Trophoblast cell (in vitro differentiated cells and primary cell): ENCODE measurements at regions not wholly inside any gene's neighbourhood (a gene's known extent, or its start where the extent isn't known, plus 50 kb on each side); places are given as distances from the start of the nearest gene placed in this dataset.

Experiments used
- DNase-seq, 2 donors: peaks; one replicate each; pipeline ENCODE4 v3.0.0-alpha.2; 2016
- H2AFZ ChIP-seq: 2 replicates; pipeline ENCODE4 v1.6.1; 2013; ENCODE audit warnings: low read length, moderate library complexity, mild to moderate bottlenecking; ENCODE audit not compliant: insufficient read depth, poor library complexity
- H2AK5ac ChIP-seq: 2 replicates; pipeline ENCODE4 v1.6.1; 2013; ENCODE audit warnings: mild to moderate bottlenecking, low read length
- H2BK120ac ChIP-seq: 2 replicates; pipeline ENCODE4 v1.6.1; 2013; ENCODE audit warnings: low read length, mild to moderate bottlenecking, moderate library complexity; ENCODE audit not compliant: insufficient read depth, poor library complexity
- H2BK12ac ChIP-seq: 2 replicates; pipeline ENCODE4 v1.6.1; 2013; ENCODE audit warnings: mild to moderate bottlenecking, low read length, moderate library complexity
- H2BK5ac ChIP-seq: 2 replicates; pipeline ENCODE4 v1.6.1; 2013; ENCODE audit warnings: low read length, low read depth, moderate library complexity, mild to moderate bottlenecking; ENCODE audit not compliant: poor library complexity
- H3K14ac ChIP-seq: 2 replicates; pipeline ENCODE4 v1.6.1; 2013; ENCODE audit warnings: mild to moderate bottlenecking, low read length
- H3K18ac ChIP-seq: 2 replicates; pipeline ENCODE4 v1.6.1; 2013; ENCODE audit warnings: mild to moderate bottlenecking, low read length
- H3K23ac ChIP-seq: 2 replicates; pipeline ENCODE4 v1.6.1; 2013; ENCODE audit warnings: low read length
- H3K27ac ChIP-seq: 2 replicates; pipeline ENCODE4 v1.5.1; 2013; ENCODE audit warnings: low read depth, mild to moderate bottlenecking, inconsistent platforms, low read length, moderate library complexity
- H3K27me3 ChIP-seq: 2 replicates; pipeline ENCODE4 v1.6.1; 2013; ENCODE audit warnings: inconsistent platforms, mild to moderate bottlenecking, low read length, moderate library complexity; ENCODE audit not compliant: insufficient read depth
- H3K36me3 ChIP-seq, 2 experiments: 1 replicate in 1 of 2; 2 replicates in 1 of 2; pipeline ENCODE4 v1.6.1; 2013; ENCODE audit warnings: low read length in 2 of 2, mild to moderate bottlenecking in 2 of 2, moderate library complexity in 1 of 2; ENCODE audit not compliant: insufficient read depth in 2 of 2, control insufficient read depth in 1 of 2
- H3K4ac ChIP-seq: 2 replicates; pipeline ENCODE4 v1.6.1; 2013; ENCODE audit warnings: low read depth, mild to moderate bottlenecking, low read length, moderate library complexity
- H3K4me1 ChIP-seq, 2 experiments: 1 replicate in 1 of 2; 2 replicates in 1 of 2; pipeline ENCODE4 v1.6.1; 2013; ENCODE audit warnings: low read length in 2 of 2, mild to moderate bottlenecking in 2 of 2, moderate library complexity in 1 of 2; ENCODE audit not compliant: insufficient read depth in 2 of 2, control insufficient read depth in 1 of 2
- H3K4me2 ChIP-seq: 2 replicates; pipeline ENCODE4 v1.6.1; 2013; ENCODE audit warnings: inconsistent platforms, mild to moderate bottlenecking, low read length, moderate library complexity
- H3K4me3 ChIP-seq: 2 replicates; pipeline ENCODE4 v1.5.1; 2013; ENCODE audit warnings: mild to moderate bottlenecking, low read depth, low read length, inconsistent platforms
- H3K79me1 ChIP-seq: one replicate; pipeline ENCODE4 v1.6.1; 2013; ENCODE audit warnings: low read length
- H3K79me2 ChIP-seq: 2 replicates; pipeline ENCODE4 v1.6.1; 2013; ENCODE audit warnings: low read length, mild to moderate bottlenecking; ENCODE audit not compliant: control insufficient read depth, insufficient read depth, poor library complexity
- H3K9ac ChIP-seq: 2 replicates; pipeline ENCODE4 v1.6.1; 2013; ENCODE audit warnings: mild to moderate bottlenecking, low read length
- H3K9me3 ChIP-seq: 2 replicates; pipeline ENCODE4 v1.6.1; 2013; ENCODE audit warnings: low read depth, mild to moderate bottlenecking, control low read depth, inconsistent platforms, low read length; ENCODE audit not compliant: insufficient read depth
- H4K12ac ChIP-seq: 2 replicates; pipeline ENCODE4 v1.6.1; 2013; ENCODE audit warnings: low read depth, mild to moderate bottlenecking, low read length, moderate library complexity
- H4K8ac ChIP-seq: 2 replicates; pipeline ENCODE4 v1.6.1; 2013; ENCODE audit warnings: low read depth, mild to moderate bottlenecking, low read length, moderate library complexity
- H4K91ac ChIP-seq: one replicate; pipeline ENCODE4 v1.6.1; 2013; ENCODE audit warnings: low read depth, mild to moderate bottlenecking, low read length, moderate library complexity
- WGBS: extraction: QIAGEN DNeasy Blood & Tissue Kit; methylation state at CpG from one replicate; pipeline ENCODE4 v1.1.7; 2013; ENCODE audit warnings: missing lambda C conversion rate; ENCODE audit not compliant: insufficient read length, insufficient coverage; ENCODE audit errors: extremely low coverage; 5-methylcytosine and 5-hydroxymethylcytosine counted together

DNA sequence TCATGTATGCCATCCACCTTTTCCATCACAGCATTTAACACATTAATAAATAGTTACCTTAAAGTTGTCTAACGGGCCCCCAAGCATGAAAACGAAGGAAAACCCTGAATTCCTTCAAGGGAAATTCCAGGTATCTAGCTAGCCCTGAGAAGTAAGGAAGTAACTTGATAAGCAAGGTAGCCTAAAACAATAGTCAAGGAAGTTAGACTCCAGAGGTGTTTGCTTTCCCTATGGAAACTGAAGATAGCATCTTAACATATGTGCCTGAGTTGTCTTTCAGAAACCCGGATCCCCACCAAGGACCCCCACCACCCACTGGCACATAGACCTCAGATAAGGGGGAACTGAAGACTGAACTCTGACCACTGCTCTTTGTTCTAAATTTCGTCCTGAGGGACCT, 127.4 kb downstream of the TBXT start:
- Histone ChIP-seq H3K4me2 (no peak overlapping the region), H2AFZ (no peak overlapping the region), H3K79me2 (no peaks in the 10 kb centered on the region), H3K36me3 (no peaks in the 10 kb centered on the region), H3K23ac (no peak overlapping the region), H2BK5ac (no peak overlapping the region), H3K14ac (no peak overlapping the region), H4K8ac (no peak overlapping the region), H3K79me1 (no peaks in the 10 kb centered on the region), H3K27ac (no peak overlapping the region), H2BK120ac (no peak overlapping the region), H3K9me3 (no peaks in the 10 kb centered on the region), H3K4ac (no peak overlapping the region), H3K27me3 (no peaks in the 10 kb centered on the region), H3K4me1 (no peaks in the 10 kb centered on the region), H3K9ac (no peak overlapping the region), H3K4me3 (no peak overlapping the region), H3K18ac (no peak overlapping the region), H4K12ac (no peak overlapping the region), H2BK12ac (no peak overlapping the region), H2AK5ac (no peak overlapping the region), H4K91ac (no peak overlapping the region)
- no peak for DNase-seq
- no CpG with 5 or more reads among the region's 4 CpGs for WGBS

DNA sequence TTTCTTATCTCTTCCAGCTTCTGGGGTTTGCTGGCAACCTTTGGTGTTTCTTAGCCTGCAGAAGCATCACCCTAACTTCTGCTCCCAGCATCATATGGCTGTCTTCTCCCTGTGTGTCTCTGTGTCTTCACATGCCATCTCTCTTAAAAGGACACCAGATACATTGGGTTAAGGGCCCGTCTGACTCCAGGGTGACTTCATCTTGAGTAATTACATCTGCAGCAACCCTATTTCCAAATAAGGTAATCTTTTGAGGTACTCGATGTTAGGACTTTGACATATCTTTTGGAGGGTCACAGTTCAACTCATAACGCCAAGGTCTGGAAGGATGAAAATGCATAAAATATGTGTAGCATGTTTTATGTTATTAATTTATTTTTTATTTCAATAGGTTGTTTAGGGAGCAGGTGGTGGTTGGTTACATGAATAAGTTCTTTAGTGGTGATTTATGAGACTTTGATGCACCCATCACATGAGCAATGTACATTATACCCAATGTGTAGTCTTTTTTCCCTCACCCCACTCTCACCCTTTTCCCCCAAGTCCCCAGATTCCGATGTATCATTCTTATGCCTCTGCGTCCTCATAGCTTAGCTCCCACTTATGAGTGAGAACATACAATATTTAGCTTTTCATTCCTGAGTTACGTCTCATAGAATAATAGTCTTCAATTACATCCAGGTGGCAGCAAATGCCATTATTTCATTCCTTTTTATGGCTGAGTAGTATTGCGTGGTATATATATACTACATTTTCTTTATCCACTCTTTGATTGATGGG, 131.1 kb downstream of the TBXT start:
- no peaks in the 10 kb centered on the region for H3K79me2 ChIP-seq
- H3K9ac ChIP-seq = no peak overlapping the region
- no peaks in the 10 kb centered on the region for H3K4me1 ChIP-seq
- H3K27ac ChIP-seq = no peak overlapping the region
- no peak overlapping the region for H2AK5ac ChIP-seq
- H3K79me1 ChIP-seq = no peaks in the 10 kb centered on the region
- H3K4me2 ChIP-seq = no peak overlapping the region
- H2BK12ac ChIP-seq = no peak overlapping the region
- H4K8ac ChIP-seq = no peak overlapping the region
- no peak overlapping the region for H4K12ac ChIP-seq
- no peak overlapping the region for H3K23ac ChIP-seq
- H2BK120ac ChIP-seq = no peak overlapping the region
- no peaks in the 10 kb centered on the region for H3K9me3 ChIP-seq
- no peaks in the 10 kb centered on the region for H3K36me3 ChIP-seq
- H3K4ac ChIP-seq = no peak overlapping the region
- H3K27me3 ChIP-seq = no peaks in the 10 kb centered on the region
- no peak overlapping the region for H3K18ac ChIP-seq
- no peak for DNase-seq
- H4K91ac ChIP-seq = no peak overlapping the region
- H3K14ac ChIP-seq = no peak overlapping the region
- WGBS = no CpG with 5 or more reads among the region's 7 CpGs
- H2BK5ac ChIP-seq = no peak overlapping the region
- H2AFZ ChIP-seq = no peak overlapping the region
- H3K4me3 ChIP-seq = no peak overlapping the region

DNA sequence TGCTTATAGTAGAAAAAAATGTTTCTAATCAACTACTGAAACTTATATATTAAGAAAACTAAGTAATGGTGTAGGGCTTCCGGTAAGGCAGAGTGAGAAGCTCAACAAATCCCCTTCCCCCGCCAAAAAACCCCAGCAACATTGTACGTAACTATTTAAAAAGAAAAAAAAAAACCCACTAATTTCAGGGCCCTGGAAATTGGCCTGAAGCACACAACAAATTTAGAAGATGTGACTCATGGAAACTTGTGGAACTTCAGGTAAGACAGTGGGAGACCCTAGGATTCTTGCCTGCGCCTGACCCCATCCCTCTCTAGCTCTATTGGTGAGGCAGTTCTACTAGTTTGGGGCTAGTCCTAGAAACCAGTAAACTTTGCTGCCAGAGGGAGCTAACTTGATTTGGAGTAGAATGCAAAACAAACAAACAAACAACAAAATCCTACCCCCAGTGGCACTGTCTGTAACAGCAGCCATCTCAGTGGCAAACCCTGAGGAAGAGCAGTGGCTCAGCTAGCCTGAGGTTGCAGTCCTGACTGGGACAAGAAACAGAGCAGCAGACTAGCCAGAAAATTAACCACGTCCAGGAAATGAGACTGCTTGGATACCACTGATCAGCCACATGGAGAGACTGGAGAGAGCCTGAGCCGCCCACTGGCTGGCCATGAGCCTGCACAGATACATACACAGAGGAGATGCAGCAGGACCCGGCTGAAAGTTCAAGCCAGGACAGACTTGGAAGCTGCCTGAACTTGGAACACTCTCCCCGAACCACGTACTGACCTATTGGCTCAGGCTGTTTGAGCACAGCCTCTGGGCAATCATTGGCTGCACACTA, 135.1 kb downstream of the TBXT start:
- Histone ChIP-seq H4K8ac (no peak overlapping the region), H4K91ac (no peak overlapping the region), H2AFZ (peak overlapping the region; percentile 2), H3K27ac (peak overlapping the region; percentile 64), H3K27me3 (no peaks in the 10 kb centered on the region), H2BK12ac (no peak overlapping the region), H2AK5ac (no peak overlapping the region), H3K18ac (no peak overlapping the region), H3K4me3 (no peak overlapping the region), H3K9me3 (no peaks in the 10 kb centered on the region), H3K14ac (no peak overlapping the region), H3K36me3 (no peaks in the 10 kb centered on the region), H3K9ac (no peak overlapping the region), H4K12ac (no peak overlapping the region), H3K4ac (no peak overlapping the region), H3K4me1 (no peaks in the 10 kb centered on the region), H3K79me2 (no peaks in the 10 kb centered on the region), H3K79me1 (no peaks in the 10 kb centered on the region), H2BK120ac (no peak overlapping the region), H2BK5ac (no peak overlapping the region), H3K23ac (no peak overlapping the region), H3K4me2 (peak overlapping the region; percentile 6)
- no CpG with 5 or more reads among the region's 9 CpGs for WGBS
- DNase-seq = peak in 1 of 2 donors; percentile 25

DNA sequence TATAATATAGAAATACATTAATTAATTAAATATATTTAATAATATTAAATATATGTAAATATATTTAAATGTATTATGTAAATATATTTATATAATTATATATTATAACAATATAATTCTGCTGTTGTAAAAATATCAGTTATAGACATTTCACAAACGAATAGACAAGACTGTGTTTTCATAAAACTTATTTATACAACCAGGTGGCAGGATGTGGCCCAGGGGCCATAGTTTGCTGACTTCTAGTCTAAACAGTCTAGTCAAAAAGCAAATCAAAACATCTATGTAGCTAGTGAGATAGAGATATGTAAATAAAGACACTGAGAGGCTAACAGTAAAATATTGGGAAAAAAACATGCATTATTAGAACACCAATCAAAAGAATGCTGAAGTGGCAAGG, 136.4 kb downstream of the TBXT start:
- Histone ChIP-seq H2BK5ac (no peak overlapping the region), H2AFZ (no peak overlapping the region), H4K91ac (no peak overlapping the region), H3K9ac (no peak overlapping the region), H3K4me3 (no peak overlapping the region), H2AK5ac (no peak overlapping the region), H2BK12ac (no peak overlapping the region), H4K12ac (no peak overlapping the region), H3K27me3 (no peaks in the 10 kb centered on the region), H3K4me1 (no peaks in the 10 kb centered on the region), H4K8ac (no peak overlapping the region), H3K23ac (no peak overlapping the region), H3K18ac (no peak overlapping the region), H3K4me2 (no peak overlapping the region), H3K36me3 (no peaks in the 10 kb centered on the region), H3K79me1 (no peaks in the 10 kb centered on the region), H3K27ac (no peak overlapping the region), H3K79me2 (no peaks in the 10 kb centered on the region), H3K9me3 (peaks cover 5% of the 10 kb centered on the region), H3K4ac (no peak overlapping the region), H2BK120ac (no peak overlapping the region), H3K14ac (no peak overlapping the region)
- DNase-seq = no peak
- WGBS = no CpG with 5 or more reads among the region's 1 CpG
